CD14-positive monocyte (primary cell): ENCODE measurements at regions not wholly inside any gene's neighbourhood (a gene's known extent, or its start where the extent isn't known, plus 50 kb on each side); places are given as distances from the start of the nearest gene placed in this dataset.
A peak's percentile ranks its signal among the peaks of the same experiment; 100 is the strongest.

Experiments
- DNase-seq, 3 donors: peaks; one replicate each; pipeline ENCODE4 v3.0.0-alpha.2; 2011 to 2022
- H2AFZ ChIP-seq: 2 replicates; pipeline ENCODE4 v1.6.0; 2012; ENCODE audit warnings: mild to moderate bottlenecking, low read depth, low read length, inconsistent platforms; ENCODE audit not compliant: insufficient read depth, poor library complexity, severe bottlenecking
- H3K27ac ChIP-seq, 2 donors: 1 replicate in 1 of 2; 2 replicates in 1 of 2; pipeline ENCODE4 v1.5.1; 2012 to 2013; ENCODE audit warnings: low read length in 2 of 2, control low read depth in 1 of 2, inconsistent platforms in 1 of 2, low read depth in 1 of 2, mild to moderate bottlenecking in 1 of 2
- H3K27me3 ChIP-seq, 2 donors: one replicate each; pipeline versions ENCODE4 v1.6.0 to v1.6.1; 2011 to 2013; ENCODE audit warnings: low read length in 2 of 2; ENCODE audit not compliant: control insufficient read depth in 2 of 2, insufficient read depth in 2 of 2
- H3K36me3 ChIP-seq, 2 donors: replicated peaks in 1 of 2; 1 replicate in 1 of 2; 2 replicates in 1 of 2; pipeline versions ENCODE4 v1.5.1 to v1.6.1; 2012 to 2013; ENCODE audit warnings: low read length in 2 of 2, control low read depth in 1 of 2, inconsistent platforms in 1 of 2, mild to moderate bottlenecking in 1 of 2; ENCODE audit not compliant: insufficient read depth in 2 of 2, control insufficient read depth in 1 of 2
- H3K4me1 ChIP-seq, 2 donors: 1 replicate in 1 of 2; 2 replicates in 1 of 2; pipeline versions ENCODE4 v1.5.1 to v1.6.1; 2012 to 2013; ENCODE audit warnings: low read length in 2 of 2, control low read depth in 1 of 2, inconsistent platforms in 1 of 2, mild to moderate bottlenecking in 1 of 2, moderate library complexity in 1 of 2; ENCODE audit not compliant: insufficient read depth in 2 of 2, control insufficient read depth in 1 of 2
- H3K4me2 ChIP-seq: replicated peaks from 2 replicates; pipeline ENCODE3; 2012; ENCODE audit warnings: low read length, moderate library complexity, mild to moderate bottlenecking; ENCODE audit not compliant: poor library complexity, severe bottlenecking; ENCODE audit errors: extremely low read depth
- H3K4me3 ChIP-seq, 3 experiments: fragments of 200-600 bp in 1 of 3; sonication (generic) in 1 of 3; replicated peaks in 1 of 3; 1 replicate in 2 of 3; 2 replicates in 1 of 3; pipeline ENCODE4 v1.5.1; 2011 to 2013; ENCODE audit warnings: low read length in 3 of 3, mild to moderate bottlenecking in 3 of 3, control low read depth in 2 of 3, low read depth in 2 of 3, inconsistent platforms in 1 of 3, moderate library complexity in 1 of 3
- H3K79me2 ChIP-seq: 2 replicates; pipeline ENCODE4 v1.6.0; 2012; ENCODE audit warnings: mild to moderate bottlenecking, control low read depth, inconsistent platforms, low read length, moderate library complexity; ENCODE audit not compliant: insufficient read depth
- H3K9ac ChIP-seq: 2 replicates; pipeline ENCODE4 v1.6.0; 2017; ENCODE audit warnings: low read length, mild to moderate bottlenecking; ENCODE audit not compliant: insufficient read depth, poor library complexity, severe bottlenecking
- H3K9me3 ChIP-seq, 2 donors: replicated peaks in 1 of 2; 1 replicate in 1 of 2; 2 replicates in 1 of 2; pipeline versions ENCODE4 v1.5.1 to v1.6.1; 2012 to 2013; ENCODE audit warnings: low read length in 2 of 2, control low read depth in 1 of 2; ENCODE audit not compliant: control insufficient read depth in 1 of 2, insufficient read depth in 1 of 2
- H4K20me1 ChIP-seq: 2 replicates; pipeline ENCODE4 v1.6.0; 2012; ENCODE audit warnings: mild to moderate bottlenecking, low read length, control low read depth, moderate library complexity; ENCODE audit not compliant: insufficient read depth
- H3K27ac Mint-ChIP-seq, 7 donors: one replicate each; pipeline ENCODE4 v1.8.0; 2020; ENCODE audit warnings: mild to moderate bottlenecking in 7 of 7, mixed read lengths in 7 of 7, moderate library complexity in 6 of 7, inconsistent platforms in 2 of 7
- H3K27me3 Mint-ChIP-seq, 3 donors: one replicate each; pipeline ENCODE4 v1.8.0; 2021 to 2022; ENCODE audit warnings: low read depth in 3 of 3, mild to moderate bottlenecking in 3 of 3, mixed read lengths in 3 of 3, moderate library complexity in 3 of 3, inconsistent platforms in 1 of 3
- H3K36me3 Mint-ChIP-seq, 2 donors: one replicate each; pipeline ENCODE4 v1.8.0; 2020; ENCODE audit warnings: mixed read lengths in 2 of 2, inconsistent platforms in 1 of 2, mild to moderate bottlenecking in 1 of 2
- H3K4me1 Mint-ChIP-seq: one replicate; pipeline ENCODE4 v1.8.0; 2020; ENCODE audit warnings: mild to moderate bottlenecking, mixed read lengths
- H3K4me3 Mint-ChIP-seq, 2 donors: one replicate each; pipeline ENCODE4 v1.8.0; 2020; ENCODE audit warnings: mild to moderate bottlenecking in 2 of 2, mixed read lengths in 2 of 2, moderate library complexity in 1 of 2
- H3K9me3 Mint-ChIP-seq, 7 donors: one replicate each; pipeline ENCODE4 v1.8.0; 2020 to 2022; ENCODE audit warnings: mixed read lengths in 7 of 7, mild to moderate bottlenecking in 6 of 7, moderate library complexity in 6 of 7, inconsistent platforms in 2 of 7
- CTCF ChIP-seq: fragments of 200-600 bp; IDR thresholded peaks from one replicate; pipeline ENCODE4 v1.8.0; 2022; ENCODE audit warnings: antibody characterized with exemption, mild to moderate bottlenecking
- WGBS: methylation state at CpG from one replicate; pipeline ENCODE4 v1.1.5; 2013; ENCODE audit warnings: missing lambda C conversion rate; ENCODE audit not compliant: insufficient coverage; 5-methylcytosine and 5-hydroxymethylcytosine counted together
- intact Hi-C, 2 donors: fragments of 100-400 bp; cut with micrococcal nuclease; formaldehyde crosslinking; loops; one replicate each; pipeline versions ENCODE4 v1.15.0 to v1.15.1; 2023

GRCh38 chr5:142219146-142219545 is 105.7 kb downstream of the SPRY4 start:
- H3K36me3 ChIP-seq, result no peaks in the 10 kb centered on the region
- no peak for TF ChIP-seq CTCF
- no peak for DNase-seq
- peaks cover 38% of the 10 kb centered on the region in 2 donors for H3K4me1 ChIP-seq
- Mint-ChIP-seq H3K4me1 (peaks cover 37% of the 10 kb centered on the region), H3K27me3 (peaks cover 15 to 35% (median 26%) of the 10 kb centered on the region in 3 donors), H3K9me3 (peaks cover 0 to 3% (median 0%) of the 10 kb centered on the region in 7 donors), H3K36me3 (no peaks in the 10 kb centered on the region), H3K4me3 (no peak overlapping the region), H3K27ac (peak overlapping the region in 1 of 7 donors; percentile 57)
- H3K4me3 ChIP-seq, result no peak overlapping the region
- H3K27me3 ChIP-seq, result no peaks in the 10 kb centered on the region
- H3K27ac ChIP-seq, result no peak overlapping the region
- 100% methylated on average over 5 of the region's 7 CpGs for WGBS
- H3K9me3 ChIP-seq, result no peaks in the 10 kb centered on the region
- H2AFZ ChIP-seq, result no peak overlapping the region
- no peak overlapping the region for H3K9ac ChIP-seq
- no peak overlapping the region for H3K4me2 ChIP-seq
- H3K79me2 ChIP-seq, result no peaks in the 10 kb centered on the region
- intact Hi-C loops, result no loop called here
- H4K20me1 ChIP-seq, result no peaks in the 10 kb centered on the region

- no peak for TF ChIP-seq CTCF
- Histone ChIP-seq H3K4me1 (peaks cover 16% of the 10 kb centered on the region in 2 donors), H3K79me2 (no peaks in the 10 kb centered on the region), H3K9me3 (no peaks in the 10 kb centered on the region), H3K4me2 (no peak overlapping the region), H3K27me3 (no peaks in the 10 kb centered on the region), H3K4me3 (no peak overlapping the region), H4K20me1 (no peaks in the 10 kb centered on the region), H3K36me3 (no peaks in the 10 kb centered on the region), H2AFZ (no peak overlapping the region), H3K9ac (no peak overlapping the region), H3K27ac (no peak overlapping the region)
- peaks cover 15 to 44% (median 30%) of the 10 kb centered on the region in 3 donors for H3K27me3 Mint-ChIP-seq
- whole genome bisulfite sequencing, result 80% methylated on average over 3 of the region's 3 CpGs
- H3K9me3 Mint-ChIP-seq, result peaks cover 0 to 3% (median 0%) of the 10 kb centered on the region in 7 donors
- no peak overlapping the region for H3K4me3 Mint-ChIP-seq
- H3K27ac Mint-ChIP-seq, result no peak overlapping the region
- peaks cover 15% of the 10 kb centered on the region for H3K4me1 Mint-ChIP-seq
- H3K36me3 Mint-ChIP-seq, result no peaks in the 10 kb centered on the region
- DNase-seq, result no peak
- intact Hi-C loops, result no loop called here
Observed at GRCh38 chr5:142216931-142217330, 107.9 kb downstream of the SPRY4 start.
